GM21526 (cell line): ENCODE measurements at regions not wholly inside any gene's neighbourhood (a gene's known extent, or its start where the extent isn't known, plus 50 kb on each side); places are given as distances from the start of the nearest gene placed in this dataset.

Source experiments
- ATAC-seq: cut with Tn5 transposase; IDR thresholded peaks from one replicate; pipeline ENCODE4 v1.9.1; 2021; ENCODE audit warnings: moderate library complexity; ENCODE audit not compliant: unreplicated experiment, low FRiP score

- no peak for ATAC-seq
Measured at GRCh38 chr20:57870597-57871236, 160.9 kb upstream of the PMEPA1 start.

- no peak for ATAC-seq
Measured at GRCh38 chr20:57869951-57870315, 160.1 kb upstream of the PMEPA1 start.

GRCh38 chr20:57869291-57869950 is 159.6 kb upstream of the PMEPA1 start:
- ATAC-seq, result no peak

GRCh38 chr20:57868310-57868709 is 158.5 kb upstream of the PMEPA1 start:
- no peak for ATAC-seq

GRCh38 chr20:57867807-57868206 is 158.0 kb upstream of the PMEPA1 start:
- no peak for ATAC-seq

GRCh38 chr20:57867181-57867803 is 157.5 kb upstream of the PMEPA1 start:
- no peak for ATAC-seq

GRCh38 chr20:57866250-57867106 is 156.7 kb upstream of the PMEPA1 start:
- no peak for ATAC-seq

GRCh38 chr20:57865266-57865665 is 155.5 kb upstream of the PMEPA1 start:
- no peak for ATAC-seq

GRCh38 chr20:57860576-57860975 is 150.8 kb upstream of the PMEPA1 start:
- ATAC-seq, result no peak

GRCh38 chr20:57857969-57858368 is 148.2 kb upstream of the PMEPA1 start:
- ATAC-seq, result no peak

- ATAC-seq, result no peak
Measured at GRCh38 chr20:57857118-57857517, 147.3 kb upstream of the PMEPA1 start.

- no peak for ATAC-seq
Measured at GRCh38 chr20:57856658-57857057, 146.8 kb upstream of the PMEPA1 start.

GRCh38 chr20:57851796-57852195 is 142.0 kb upstream of the PMEPA1 start:
- no peak for ATAC-seq

- ATAC-seq, result no peak
Measured at GRCh38 chr20:57851025-57851682, 141.3 kb upstream of the PMEPA1 start.

GRCh38 chr20:57849521-57850215 is 139.9 kb upstream of the PMEPA1 start:
- ATAC-seq, result no peak

- no peak for ATAC-seq
Measured at GRCh38 chr20:57849121-57849520, 139.3 kb upstream of the PMEPA1 start.

- ATAC-seq, result no peak
Measured at GRCh38 chr20:57848282-57848681, 138.5 kb upstream of the PMEPA1 start.

- ATAC-seq, result no peak
Measured at GRCh38 chr20:57847104-57847503, 137.3 kb upstream of the PMEPA1 start.

- no peak for ATAC-seq
Measured at GRCh38 chr20:57844626-57845596, 135.1 kb upstream of the PMEPA1 start.
